Cardiac muscle cell (in vitro differentiated cells and primary cell): ENCODE measurements at regions not wholly inside any gene's neighbourhood (a gene's known extent, or its start where the extent isn't known, plus 50 kb on each side); places are given as distances from the start of the nearest gene placed in this dataset.
"Not testable (repeated sequence)": the region's sequence is repeated elsewhere in the genome, so short reads cannot be mapped to it uniquely, and the experiment has no call there.

ENCODE experiments used
- DNase-seq, 2 donors: peaks; one replicate each; pipeline versions ENCODE4 v3.0.0 to v3.0.0-alpha.2; 2010 to 2017; ENCODE audit warnings: low read depth in 1 of 2, low spot score in 1 of 2
- H3K27ac ChIP-seq: fragments of 200-600 bp; sonication (generic); 2 replicates; pipeline ENCODE4 v1.5.1; 2016
- H3K27me3 ChIP-seq: fragments of 200-600 bp; sonication (generic); 2 replicates; pipeline ENCODE4 v1.6.0; 2016; ENCODE audit warnings: control low read depth
- H3K36me3 ChIP-seq: fragments of 200-600 bp; sonication (generic); 2 replicates; pipeline ENCODE4 v1.5.1; 2016; ENCODE audit warnings: control low read depth
- H3K4me1 ChIP-seq: fragments of 200-600 bp; sonication (generic); 2 replicates; pipeline ENCODE4 v1.8.1; 2017; ENCODE audit warnings: low read depth, mild to moderate bottlenecking, mixed run types
- H3K4me3 ChIP-seq: fragments of 200-600 bp; sonication (generic); 2 replicates; pipeline ENCODE4 v1.5.1; 2016; ENCODE audit warnings: mild to moderate bottlenecking
- H3K9me3 ChIP-seq: fragments of 200-600 bp; sonication (generic); 2 replicates; pipeline ENCODE4 v1.5.1; 2017; ENCODE audit warnings: low read depth, mild to moderate bottlenecking, control low read depth
- TF ChIP-seq, protein P1 (sequence below): IDR thresholded peaks from 2 replicates; pipeline ENCODE4 v1.5.1; 2012; ENCODE audit warnings: low read depth, mild to moderate bottlenecking, low read length

- TF ChIP-seq, protein P1, sequence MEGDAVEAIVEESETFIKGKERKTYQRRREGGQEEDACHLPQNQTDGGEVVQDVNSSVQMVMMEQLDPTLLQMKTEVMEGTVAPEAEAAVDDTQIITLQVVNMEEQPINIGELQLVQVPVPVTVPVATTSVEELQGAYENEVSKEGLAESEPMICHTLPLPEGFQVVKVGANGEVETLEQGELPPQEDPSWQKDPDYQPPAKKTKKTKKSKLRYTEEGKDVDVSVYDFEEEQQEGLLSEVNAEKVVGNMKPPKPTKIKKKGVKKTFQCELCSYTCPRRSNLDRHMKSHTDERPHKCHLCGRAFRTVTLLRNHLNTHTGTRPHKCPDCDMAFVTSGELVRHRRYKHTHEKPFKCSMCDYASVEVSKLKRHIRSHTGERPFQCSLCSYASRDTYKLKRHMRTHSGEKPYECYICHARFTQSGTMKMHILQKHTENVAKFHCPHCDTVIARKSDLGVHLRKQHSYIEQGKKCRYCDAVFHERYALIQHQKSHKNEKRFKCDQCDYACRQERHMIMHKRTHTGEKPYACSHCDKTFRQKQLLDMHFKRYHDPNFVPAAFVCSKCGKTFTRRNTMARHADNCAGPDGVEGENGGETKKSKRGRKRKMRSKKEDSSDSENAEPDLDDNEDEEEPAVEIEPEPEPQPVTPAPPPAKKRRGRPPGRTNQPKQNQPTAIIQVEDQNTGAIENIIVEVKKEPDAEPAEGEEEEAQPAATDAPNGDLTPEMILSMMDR = no peak
- Histone ChIP-seq H3K27ac (no peak overlapping the region), H3K27me3 (no peaks in the 10 kb centered on the region), H3K4me1 (no peaks in the 10 kb centered on the region), H3K9me3 (no peaks in the 10 kb centered on the region), H3K4me3 (no peak overlapping the region), H3K36me3 (no peaks in the 10 kb centered on the region)
- no peak for DNase-seq
Measured at GRCh38 chr4:137360761-137361160, 171.5 kb downstream of the PCDH18 start.

DNA sequence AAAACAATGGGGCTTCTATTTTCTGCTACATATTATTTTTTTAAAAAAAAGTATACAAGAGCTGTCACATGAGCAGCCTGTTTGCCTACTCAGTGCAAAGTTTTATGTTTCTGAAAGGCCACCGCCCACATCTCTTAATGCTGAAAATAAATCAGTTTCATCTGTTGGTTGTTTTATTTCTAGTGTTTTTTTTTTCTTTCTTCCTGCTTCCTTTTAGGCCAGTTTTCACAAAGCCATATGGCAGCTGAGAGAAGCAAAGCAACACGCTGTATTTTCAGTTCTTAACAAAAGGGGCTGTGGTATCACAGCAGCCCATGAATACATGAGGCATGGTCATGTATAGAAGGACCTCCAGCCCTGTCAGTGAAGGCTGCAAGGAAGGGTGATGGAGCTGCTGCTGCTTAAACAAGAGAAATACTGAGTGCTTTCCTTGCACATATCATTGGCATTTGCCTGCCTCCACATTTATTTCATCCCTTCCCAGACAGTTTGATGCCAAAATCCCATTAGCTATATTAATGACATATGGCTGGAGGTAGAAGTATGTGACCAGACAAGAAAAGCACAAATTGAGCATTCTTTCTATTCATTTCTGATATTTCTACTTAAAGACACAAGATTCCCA lies 172.5 kb downstream of the PCDH18 start:
- Histone ChIP-seq H3K4me1 (no peaks in the 10 kb centered on the region), H3K27me3 (no peaks in the 10 kb centered on the region), H3K4me3 (no peak overlapping the region), H3K27ac (no peak overlapping the region), H3K36me3 (no peaks in the 10 kb centered on the region), H3K9me3 (no peaks in the 10 kb centered on the region)
- peak in 1 of 2 donors; percentile 21 for DNase-seq
- TF ChIP-seq, protein P1 = no peak

GRCh38 chr4:137354562-137354961 lies 177.7 kb downstream of the PCDH18 start:
- not testable (repeated sequence) for DNase-seq, H3K27me3 ChIP-seq, H3K9me3 ChIP-seq, H3K27ac ChIP-seq, H3K4me1 ChIP-seq, H3K4me3 ChIP-seq, H3K36me3 ChIP-seq

- no peak for DNase-seq
- TF ChIP-seq, protein P1 = no peak
- no peaks in the 10 kb centered on the region for H3K9me3 ChIP-seq
- H3K36me3 ChIP-seq = no peaks in the 10 kb centered on the region
- H3K27me3 ChIP-seq = no peaks in the 10 kb centered on the region
- no peaks in the 10 kb centered on the region for H3K4me1 ChIP-seq
- no peak overlapping the region for H3K27ac ChIP-seq
- no peak overlapping the region for H3K4me3 ChIP-seq
Measured at GRCh38 chr4:137347371-137347770, 184.9 kb downstream of the PCDH18 start.

DNA sequence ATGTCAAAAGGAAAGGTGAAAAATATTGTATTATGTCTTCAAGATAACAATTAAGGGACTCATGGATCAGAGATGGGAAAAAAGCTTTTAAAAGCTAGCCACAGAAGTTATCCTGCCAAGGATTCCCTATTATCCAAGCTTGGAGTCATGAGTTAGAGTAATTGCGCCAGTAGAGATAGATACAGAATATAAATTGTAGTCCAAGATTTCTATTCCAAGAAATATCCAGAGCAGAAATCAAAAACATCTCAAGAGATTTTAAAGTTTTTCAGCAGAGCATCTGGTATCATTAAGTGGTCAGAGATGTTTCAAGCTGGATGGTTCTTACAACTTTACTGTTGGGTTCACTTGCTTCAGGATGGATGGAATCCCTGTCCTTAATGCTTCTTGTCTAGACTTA lies 186.7 kb downstream of the PCDH18 start:
- H3K9me3 ChIP-seq = no peaks in the 10 kb centered on the region

DNA sequence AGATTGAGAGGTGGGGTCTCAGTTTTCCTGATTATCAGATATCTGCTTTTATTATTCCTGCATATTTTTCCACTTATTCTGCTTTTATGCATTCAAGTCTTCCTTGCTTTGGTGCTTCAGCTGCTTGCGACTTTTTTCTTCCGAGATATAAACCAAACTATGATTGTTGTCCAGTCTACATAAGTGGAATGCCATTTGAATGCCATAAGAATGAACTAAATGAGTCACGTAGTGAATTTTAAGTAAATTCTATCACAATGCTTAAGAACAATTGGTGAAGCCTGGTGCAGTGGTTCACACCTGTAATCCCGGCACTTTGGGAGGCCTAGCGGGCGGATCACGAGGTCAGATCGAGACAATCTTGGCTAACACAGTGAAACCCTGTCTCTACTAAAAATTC lies 189.1 kb downstream of the PCDH18 start:
- no peaks in the 10 kb centered on the region for H3K9me3 ChIP-seq
- no peaks in the 10 kb centered on the region for H3K4me1 ChIP-seq
- no peak for DNase-seq
- H3K27me3 ChIP-seq = no peaks in the 10 kb centered on the region
- TF ChIP-seq, protein P1 = no peak
- H3K4me3 ChIP-seq = no peak overlapping the region
- no peaks in the 10 kb centered on the region for H3K36me3 ChIP-seq
- H3K27ac ChIP-seq = no peak overlapping the region

More for the DNA sequence above, 186.7 kb downstream of the PCDH18 start:
- TF ChIP-seq, protein P1 = no peak
- no peak overlapping the region for H3K4me3 ChIP-seq
- no peak overlapping the region for H3K27ac ChIP-seq
- no peaks in the 10 kb centered on the region for H3K27me3 ChIP-seq
- no peaks in the 10 kb centered on the region for H3K4me1 ChIP-seq
- no peaks in the 10 kb centered on the region for H3K36me3 ChIP-seq
- DNase-seq = no peak
